Stimulated activated naive CD4-positive, alpha-beta T cell treated with Interleukin-2 at 50 U/mL for 16 hours (primary cell): ENCODE measurements at regions not wholly inside any gene's neighbourhood (a gene's known extent, or its start where the extent isn't known, plus 50 kb on each side); places are given as distances from the start of the nearest gene placed in this dataset.

Experiments used
- DNase-seq: peaks from one replicate; lab custom pipeline; 2025; lab: John Stamatoyannopoulos, UW

GRCh38 chr17:77395501-77396048, 254.8 kb downstream of the SEC14L1 start:
- DNase-seq: no peak

GRCh38 chr17:77396610-77397009, 255.8 kb downstream of the SEC14L1 start:
- DNase-seq: no peak

GRCh38 chr17:77398274-77398673, 257.5 kb downstream of the SEC14L1 start:
- no peak for DNase-seq

GRCh38 chr17:77399319-77399957, 258.7 kb downstream of the SEC14L1 start:
- DNase-seq: no peak

DNA sequence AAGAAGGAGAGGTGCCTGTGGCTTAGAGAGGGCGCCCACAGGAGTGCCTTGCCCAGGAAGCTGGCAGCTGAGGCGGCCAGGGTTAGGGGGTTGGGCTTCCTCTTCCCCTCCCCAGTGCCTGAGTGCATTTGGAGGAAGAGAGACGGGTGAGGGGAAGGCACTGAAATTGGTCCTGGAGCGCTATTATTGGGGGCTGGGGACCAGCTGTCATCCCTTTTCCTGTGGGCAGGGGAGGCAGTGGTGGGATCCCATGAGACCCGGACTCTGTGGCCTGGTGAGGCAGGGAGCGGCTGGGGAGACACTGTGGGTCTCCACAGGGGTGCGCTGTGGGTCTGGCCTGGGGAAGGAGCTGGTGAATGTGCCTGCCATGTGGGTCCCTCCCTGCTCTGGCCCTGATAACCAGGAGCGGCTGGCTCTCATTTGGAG, 259.7 kb downstream of the SEC14L1 start:
- peak; percentile 79 for DNase-seq

DNA sequence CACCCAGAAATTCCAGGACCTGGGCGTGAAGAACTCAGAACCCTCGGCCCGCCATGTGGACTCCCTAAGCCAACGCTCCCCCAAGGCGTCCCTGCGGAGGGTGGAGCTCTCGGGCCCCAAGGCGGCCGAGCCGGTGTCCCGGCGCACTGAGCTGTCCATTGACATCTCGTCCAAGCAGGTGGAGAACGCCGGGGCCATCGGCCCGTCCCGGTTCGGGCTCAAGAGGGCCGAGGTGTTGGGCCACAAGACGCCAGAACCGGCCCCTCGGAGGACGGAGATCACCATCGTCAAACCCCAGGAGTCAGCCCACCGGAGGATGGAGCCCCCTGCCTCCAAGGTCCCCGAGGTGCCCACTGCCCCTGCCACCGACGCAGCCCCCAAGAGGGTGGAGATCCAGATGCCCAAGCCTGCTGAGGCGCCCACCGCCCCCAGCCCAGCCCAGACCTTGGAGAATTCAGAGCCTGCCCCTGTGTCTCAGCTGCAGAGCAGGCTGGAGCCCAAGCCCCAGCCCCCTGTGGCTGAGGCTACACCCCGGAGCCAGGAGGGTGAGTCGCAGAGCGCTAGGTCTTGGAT, 261.5 kb downstream of the SEC14L1 start:
- DNase-seq: no peak

DNA sequence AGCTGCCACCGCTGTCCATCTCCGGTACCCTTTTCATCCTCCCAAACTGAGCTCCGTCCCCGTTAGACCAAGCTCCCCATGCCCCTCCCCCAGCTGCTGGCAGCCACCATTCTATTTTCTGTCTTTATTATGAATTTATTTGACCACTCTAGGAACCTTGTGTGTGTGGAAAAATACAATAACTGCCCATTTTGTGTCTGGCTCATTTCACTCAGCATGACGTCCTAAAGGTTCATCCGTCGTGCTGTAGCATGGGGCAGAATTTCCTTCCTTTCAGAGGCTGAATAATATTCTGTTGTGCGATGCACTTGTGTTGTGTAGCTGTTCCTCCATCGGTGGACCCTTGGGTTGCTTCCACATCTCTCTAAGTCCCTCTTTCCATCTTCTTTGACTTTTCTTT, 263.1 kb downstream of the SEC14L1 start:
- DNase-seq: no peak

DNA sequence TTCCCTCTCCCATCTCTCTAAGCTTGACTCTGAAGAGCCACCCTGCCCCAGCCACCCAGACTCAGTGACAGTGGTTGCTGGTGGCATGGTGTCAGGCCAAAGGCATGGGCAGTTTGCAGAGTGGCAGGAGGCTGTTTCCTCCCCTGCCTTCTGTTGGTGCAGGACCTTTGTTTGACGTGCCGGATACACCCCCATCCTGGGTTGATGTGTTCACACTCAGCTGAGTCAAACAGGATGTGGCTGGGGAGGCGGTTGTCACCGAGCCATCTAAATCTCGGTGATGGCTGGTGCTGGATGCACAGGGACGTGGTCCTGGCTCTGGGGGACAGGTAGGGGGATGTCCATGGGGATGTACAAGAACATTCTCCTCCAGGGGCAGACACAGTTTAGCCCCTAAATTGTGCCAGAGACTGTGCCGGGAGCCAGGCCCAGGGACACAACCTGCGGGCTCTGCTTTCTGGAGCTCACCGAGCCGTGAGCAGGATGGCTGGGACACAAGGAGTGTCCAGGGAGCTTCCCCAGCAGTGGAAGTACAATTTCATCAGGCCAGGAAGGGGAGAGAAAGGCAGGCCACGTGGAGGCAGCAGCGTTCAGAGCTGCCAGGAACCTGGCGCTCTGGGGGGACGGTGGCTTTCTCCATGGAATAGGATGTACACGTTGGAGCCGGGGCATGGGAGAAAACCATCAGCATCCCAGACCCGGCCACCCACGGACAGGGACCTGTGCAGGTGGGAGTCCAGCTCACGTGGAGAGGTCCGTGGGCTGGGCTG, 264.2 kb downstream of the SEC14L1 start:
- DNase-seq: peak; percentile 80

GRCh38 chr17:77405867-77406732, 265.3 kb downstream of the SEC14L1 start:
- no peak for DNase-seq

DNA sequence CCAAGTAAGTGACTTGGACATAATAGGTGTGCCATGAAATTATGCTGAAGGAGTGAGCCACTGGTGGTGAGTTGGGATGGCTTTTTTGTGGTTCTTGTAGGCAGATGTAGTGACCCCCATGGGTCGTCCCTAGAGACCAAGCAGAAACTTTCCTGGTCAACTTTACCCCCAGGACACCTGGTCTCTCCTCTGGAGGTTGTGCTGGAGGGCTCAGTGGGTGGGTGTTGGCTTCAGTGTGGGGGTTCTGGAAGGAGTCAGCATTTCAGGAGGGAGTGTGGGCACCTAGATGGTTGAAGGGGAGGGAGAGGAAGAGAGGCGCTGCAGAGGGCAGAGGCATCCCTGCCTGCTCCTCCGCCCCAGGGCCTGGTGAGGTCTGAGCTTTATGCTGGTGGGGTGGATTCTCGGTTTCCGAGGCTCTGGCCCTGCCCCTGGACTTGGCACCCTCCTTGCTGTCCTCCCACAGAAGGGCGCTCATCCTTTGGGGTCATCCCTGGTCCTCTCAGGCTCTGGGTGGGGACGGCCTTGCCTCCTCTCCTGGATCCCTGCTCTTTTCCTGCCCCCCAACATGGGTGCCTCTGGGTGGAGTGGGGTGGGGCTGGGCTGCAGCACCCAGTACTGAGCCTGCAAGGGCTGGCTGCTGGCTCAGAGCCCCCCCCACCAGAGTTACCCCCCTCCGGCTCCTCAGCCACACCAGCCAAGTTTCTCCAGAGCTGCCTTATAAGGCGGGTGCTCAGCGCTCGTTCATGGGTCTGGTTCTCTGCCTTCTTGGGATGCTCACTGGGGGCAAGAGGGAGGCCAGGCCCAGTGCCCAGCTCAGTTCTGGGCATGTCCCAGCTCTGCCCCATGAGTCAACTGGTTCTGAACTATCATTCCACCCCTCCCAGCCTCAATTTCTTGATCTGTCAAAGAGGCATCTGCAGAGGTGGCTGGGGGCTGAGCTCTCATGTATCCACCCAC, 266.8 kb downstream of the SEC14L1 start:
- DNase-seq: no peak

DNA sequence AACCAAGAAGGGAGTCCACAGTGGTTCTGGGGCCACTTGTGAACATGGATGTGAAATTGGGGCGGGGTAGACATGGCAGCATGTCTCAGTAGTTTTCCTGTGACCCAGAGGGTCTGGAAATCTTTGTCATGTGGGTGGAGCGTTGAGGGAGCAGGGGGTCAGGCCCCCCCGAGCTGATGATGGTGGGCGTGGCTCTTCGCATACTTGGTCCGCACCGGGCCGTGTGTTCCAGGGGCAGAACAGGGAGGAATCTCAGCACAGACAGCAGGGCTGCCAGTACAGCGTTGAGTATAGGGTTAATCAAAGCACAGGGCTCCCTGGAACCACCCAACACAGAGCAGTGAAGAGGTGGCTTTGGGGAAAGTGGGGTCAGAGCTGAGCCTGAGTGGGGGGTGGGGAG, 267.5 kb downstream of the SEC14L1 start:
- no peak for DNase-seq

GRCh38 chr17:77409282-77410161, 268.8 kb downstream of the SEC14L1 start:
- DNase-seq: peak; percentile 24

GRCh38 chr17:77410470-77410869, 269.7 kb downstream of the SEC14L1 start:
- DNase-seq: no peak

GRCh38 chr17:77414811-77415400, 274.1 kb downstream of the SEC14L1 start:
- no peak for DNase-seq

- no peak for DNase-seq
These were observed 275.4 kb downstream of the SEC14L1 start for GRCh38 chr17:77416105-77416713.

GRCh38 chr17:77417575-77417974, 276.8 kb downstream of the SEC14L1 start:
- no peak for DNase-seq

DNA sequence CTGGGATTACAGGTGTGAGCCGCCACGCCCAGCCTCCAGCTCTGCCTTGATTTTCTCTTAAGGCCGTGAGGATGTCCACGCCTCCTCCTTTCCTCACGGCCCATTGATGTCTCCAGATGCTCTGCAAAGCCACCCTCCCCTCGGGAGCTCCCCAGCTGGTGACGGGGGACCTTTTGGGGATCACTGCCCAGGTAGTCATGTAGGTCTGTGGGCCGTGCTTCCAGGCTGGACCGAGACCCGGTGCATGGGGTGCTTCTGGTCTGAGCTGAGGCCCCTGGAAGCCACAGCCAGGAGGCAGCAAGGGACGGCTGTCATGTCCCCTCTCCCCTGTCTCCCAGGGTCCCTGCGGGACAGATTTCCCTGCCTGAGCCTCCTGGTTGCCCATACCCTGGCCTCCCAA, 277.8 kb downstream of the SEC14L1 start:
- no peak for DNase-seq

DNA sequence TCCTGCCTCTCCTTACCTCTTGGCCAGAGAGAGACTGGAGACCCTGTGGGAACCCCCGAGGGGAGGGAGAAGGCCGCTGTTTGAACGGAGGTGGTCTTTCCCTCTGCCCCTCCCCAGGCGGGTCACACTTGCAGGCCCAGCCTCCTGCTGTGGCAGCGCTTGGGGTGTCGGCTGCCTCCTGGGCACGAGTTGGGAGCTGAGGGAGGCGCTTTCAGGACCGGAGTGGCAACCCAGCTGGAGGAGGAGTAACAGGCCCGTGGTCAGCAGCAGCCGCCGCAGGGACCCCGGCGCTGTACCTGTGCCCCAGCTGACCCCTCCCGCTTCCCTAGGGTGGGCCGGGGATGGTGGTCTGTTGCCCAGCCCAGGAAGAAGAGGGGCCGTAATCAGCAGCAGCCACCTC, 278.3 kb downstream of the SEC14L1 start:
- no peak for DNase-seq

DNA sequence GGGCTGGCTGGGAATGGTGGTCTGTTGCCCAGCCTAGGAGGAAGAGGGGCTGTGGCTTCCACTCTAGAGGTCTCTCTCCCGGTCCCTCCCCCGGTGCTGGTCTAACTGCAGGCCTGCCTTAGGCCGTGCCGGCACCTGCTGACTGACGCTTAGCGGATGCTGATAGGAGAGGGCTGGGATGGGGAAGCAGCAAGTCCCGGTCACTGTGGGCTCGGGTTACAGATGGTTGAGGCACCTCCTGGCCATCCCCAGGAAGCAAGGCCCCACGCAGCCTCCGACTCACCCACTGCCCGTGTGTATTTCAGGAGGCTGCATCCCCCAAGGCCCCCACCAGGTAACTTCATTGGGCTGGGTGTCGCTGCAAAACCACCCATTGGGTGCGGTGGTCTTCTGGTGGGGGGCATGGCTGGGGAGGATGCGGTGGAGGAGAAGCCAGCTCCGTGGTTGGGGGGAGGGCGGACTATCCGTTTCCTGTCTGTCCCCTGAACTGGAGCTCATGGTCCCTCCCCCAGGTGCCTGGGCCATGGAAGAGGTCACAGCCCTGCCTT, 278.9 kb downstream of the SEC14L1 start:
- no peak for DNase-seq
